Left lung (tissue), 4 donors: ENCODE measurements at regions not wholly inside any gene's neighbourhood (a gene's known extent, or its start where the extent isn't known, plus 50 kb on each side); places are given as distances from the start of the nearest gene placed in this dataset.

Experiments
- ATAC-seq: fragments of 200-7000 bp; cut with Tn5 transposase; one replicate; pipeline ENCODE4 v1.9.1; 2020; ENCODE audit warnings: moderate library complexity
- DNase-seq, 4 donors: peaks; one replicate each; pipeline ENCODE4 v3.0.0-alpha.2; 2013 to 2020
- H3K27ac ChIP-seq, 2 donors: fragments of 200-600 bp; sonication (generic) in 1 of 2; one replicate each; pipeline versions ENCODE4 v1.5.0 to v1.8.0; 2020 to 2021
- H3K27me3 ChIP-seq, 2 donors: fragments of 200-600 bp; sonication (generic) in 1 of 2; one replicate each; pipeline versions ENCODE4 v1.5.0 to v1.8.0; 2020 to 2021
- H3K36me3 ChIP-seq, 2 donors: fragments of 200-600 bp; sonication (generic) in 1 of 2; one replicate each; pipeline versions ENCODE4 v1.5.0 to v1.8.0; 2020 to 2021
- H3K4me1 ChIP-seq, 2 donors: fragments of 200-600 bp; one replicate each; pipeline ENCODE4 v1.8.0; 2021
- H3K4me3 ChIP-seq, 2 donors: fragments of 200-600 bp; sonication (generic) in 1 of 2; one replicate each; pipeline versions ENCODE4 v1.5.0 to v1.8.0; 2020 to 2021; ENCODE audit warnings: mild to moderate bottlenecking in 1 of 2
- H3K9me3 ChIP-seq, 2 donors: fragments of 200-600 bp; sonication (generic) in 1 of 2; one replicate each; pipeline versions ENCODE4 v1.5.0 to v1.8.0; 2020 to 2021
- CTCF ChIP-seq, 2 donors: fragments of 200-600 bp; sonication (generic) in 1 of 2; IDR thresholded peaks; one replicate each; pipeline versions ENCODE4 v1.5.0 to v1.8.0; 2021; ENCODE audit warnings: antibody characterized with exemption in 2 of 2
- intact Hi-C, 2 donors: fragments of 100-400 bp; cut with DNase I; formaldehyde crosslinking; loops; one replicate each; pipeline versions ENCODE4 v1.11.2 to v1.14.2; 2022
- donor health status: DM: no; HTN: yes; CAD: no.
- donor health status: DM: no; HTN: no; CAD: no.

GRCh38 chr18:2114765-2115164 lies 456.5 kb downstream of the METTL4 start:
- Histone ChIP-seq H3K27me3 (peaks cover 0 to 6% of the 10 kb centered on the region in 2 donors), H3K4me1 (no peaks in the 10 kb centered on the region), H3K36me3 (no peaks in the 10 kb centered on the region), H3K9me3 (no peaks in the 10 kb centered on the region), H3K4me3 (no peak overlapping the region), H3K27ac (no peak overlapping the region)
- TF ChIP-seq CTCF (IDR thresholded peaks at IDR 0.05) = no peak
- ATAC-seq (no peak), DNase-seq (no peak)
- intact Hi-C loops = no loop called here

- peaks cover 0 to 4% of the 10 kb centered on the region in 2 donors for H3K27me3 ChIP-seq
- DNase-seq (no peak), ATAC-seq (no peak)
- intact Hi-C loops = no loop called here
- no peaks in the 10 kb centered on the region for H3K36me3 ChIP-seq
- H3K4me1 ChIP-seq = no peaks in the 10 kb centered on the region
- no peaks in the 10 kb centered on the region for H3K9me3 ChIP-seq
- no peak overlapping the region for H3K4me3 ChIP-seq
- no peak overlapping the region for H3K27ac ChIP-seq
- TF ChIP-seq CTCF (IDR thresholded peaks at IDR 0.05) = no peak
Measured at GRCh38 chr18:2121224-2121623, 450.1 kb downstream of the METTL4 start.

- ATAC-seq (no peak), DNase-seq (no peak)
Measured at GRCh38 chr18:2123077-2123476, 448.2 kb downstream of the METTL4 start.

GRCh38 chr18:2134364-2134763 lies 436.9 kb downstream of the METTL4 start:
- no peak overlapping the region for H3K27ac ChIP-seq
- DNase-seq (no peak), ATAC-seq (no peak)
- intact Hi-C loops = no loop called here
- H3K9me3 ChIP-seq = no peaks in the 10 kb centered on the region
- no peaks in the 10 kb centered on the region for H3K27me3 ChIP-seq
- H3K36me3 ChIP-seq = no peaks in the 10 kb centered on the region
- H3K4me1 ChIP-seq = no peaks in the 10 kb centered on the region
- H3K4me3 ChIP-seq = no peak overlapping the region
- TF ChIP-seq CTCF (IDR thresholded peaks at IDR 0.05) = no peak

More at GRCh38 chr18:2123077-2123476, 448.2 kb downstream of the METTL4 start:
- Histone ChIP-seq H3K27me3 (peaks cover 0 to 4% of the 10 kb centered on the region in 2 donors), H3K4me1 (no peaks in the 10 kb centered on the region), H3K27ac (no peak overlapping the region), H3K9me3 (no peaks in the 10 kb centered on the region), H3K4me3 (no peak overlapping the region), H3K36me3 (no peaks in the 10 kb centered on the region)
- intact Hi-C loops = no loop called here
- no peak for TF ChIP-seq CTCF (IDR thresholded peaks at IDR 0.05)

GRCh38 chr18:2135309-2135708 lies 436.0 kb downstream of the METTL4 start:
- H3K4me1 ChIP-seq = no peaks in the 10 kb centered on the region
- no peak overlapping the region for H3K27ac ChIP-seq
- H3K27me3 ChIP-seq = no peaks in the 10 kb centered on the region
- no peak for TF ChIP-seq CTCF (IDR thresholded peaks at IDR 0.05)
- no peak overlapping the region for H3K4me3 ChIP-seq
- no peak for DNase-seq
- H3K36me3 ChIP-seq = no peaks in the 10 kb centered on the region
- ATAC-seq = no peak
- no peaks in the 10 kb centered on the region for H3K9me3 ChIP-seq
- intact Hi-C loops = no loop called here
